ENCODE measurements at regions not wholly inside any gene's neighbourhood (a gene's known extent, or its start where the extent isn't known, plus 50 kb on each side); places are given as distances from the start of the nearest gene placed in this dataset.

GRCh38 chr10:42972946-42973345 is 103.9 kb upstream of the RET start:
- DNase-seq (ENCODE audit: low read depth in 2 of 2) = no peak

GRCh38 chr10:42973411-42973810 is 103.5 kb upstream of the RET start:
- no peak for DNase-seq (ENCODE audit: low read depth in 2 of 2)

- DNase-seq (ENCODE audit: low read depth in 2 of 2) = no peak
Observed at GRCh38 chr10:42973870-42974692, 102.8 kb upstream of the RET start.

- DNase-seq (ENCODE audit: low read depth in 2 of 2) = no peak
Observed at GRCh38 chr10:42974693-42975002, 102.2 kb upstream of the RET start.

GRCh38 chr10:42975005-42975493 is 101.8 kb upstream of the RET start:
- no peak for DNase-seq (ENCODE audit: low read depth in 2 of 2)

GRCh38 chr10:42975558-42976340 is 101.1 kb upstream of the RET start:
- no peak for DNase-seq (ENCODE audit: low read depth in 2 of 2)

- no peak for DNase-seq (ENCODE audit: low read depth in 2 of 2)
Observed at GRCh38 chr10:42976351-42977031, 100.4 kb upstream of the RET start.

- no peak for DNase-seq (ENCODE audit: low read depth in 2 of 2)
Observed at GRCh38 chr10:42977032-42977416, 99.8 kb upstream of the RET start.

GRCh38 chr10:42979181-42979580 is 97.7 kb upstream of the RET start:
- no peak for DNase-seq (ENCODE audit: low read depth in 2 of 2)

GRCh38 chr10:42979721-42980467 is 97.0 kb upstream of the RET start:
- DNase-seq (ENCODE audit: low read depth in 2 of 2) = no peak

GRCh38 chr10:42980553-42981357 is 96.1 kb upstream of the RET start:
- no peak for DNase-seq (ENCODE audit: low read depth in 2 of 2)

GRCh38 chr10:42981358-42982236 is 95.3 kb upstream of the RET start:
- no peak for DNase-seq (ENCODE audit: low read depth in 2 of 2)

GRCh38 chr10:42982891-42983506 is 93.9 kb upstream of the RET start:
- DNase-seq (ENCODE audit: low read depth in 2 of 2) = no peak

GRCh38 chr10:42983591-42983990 is 93.3 kb upstream of the RET start:
- DNase-seq (ENCODE audit: low read depth in 2 of 2) = no peak

GRCh38 chr10:42984035-42984610 is 92.7 kb upstream of the RET start:
- DNase-seq (ENCODE audit: low read depth in 2 of 2) = no peak

GRCh38 chr10:42984761-42985325 is 92.0 kb upstream of the RET start:
- no peak for DNase-seq (ENCODE audit: low read depth in 2 of 2)

- DNase-seq (ENCODE audit: low read depth in 2 of 2) = no peak
Observed at GRCh38 chr10:42985436-42986316, 91.2 kb upstream of the RET start.

- DNase-seq (ENCODE audit: low read depth in 2 of 2) = no peak
Observed at GRCh38 chr10:42986633-42987032, 90.2 kb upstream of the RET start.
